ENCODE measurements at regions not wholly inside any gene's neighbourhood (a gene's known extent, or its start where the extent isn't known, plus 50 kb on each side); places are given as distances from the start of the nearest gene placed in this dataset.
"Not testable (repeated sequence)": the region's sequence is repeated elsewhere in the genome, so short reads cannot be mapped to it uniquely, and the experiment has no call there.

- H3K36me3 Mint-ChIP-seq; DNase-seq; H3K9me3 ChIP-seq (ENCODE audit: control insufficient read depth in 2 of 2, low read length in 2 of 2); H3K4me3 Mint-ChIP-seq; H3K4me3 ChIP-seq (ENCODE audit: low read depth, low read length); H3K4me1 Mint-ChIP-seq; H3K27ac Mint-ChIP-seq; H3K27me3 ChIP-seq (ENCODE audit: control insufficient read depth, insufficient read depth, low read length); H3K4me1 ChIP-seq (ENCODE audit: control insufficient read depth, insufficient read depth, low read length, poor library complexity, severe bottlenecking); H3K27ac ChIP-seq (ENCODE audit: insufficient read depth, low read length, poor library complexity, severe bottlenecking); H3K27me3 Mint-ChIP-seq; H3K36me3 ChIP-seq (ENCODE audit: control insufficient read depth, insufficient read depth, low read length); ATAC-seq (ENCODE audit: low read depth in 2 of 2): not testable (repeated sequence)
- peaks cover 4 to 28% (median 13%) of the 10 kb centered on the region in 7 donors for H3K9me3 Mint-ChIP-seq
Observed at GRCh38 chr13:54268013-54268695, 1239.5 kb downstream of the OLFM4 start.

- no peaks in the 10 kb centered on the region for H3K36me3 Mint-ChIP-seq
- peaks cover 0 to 8% of the 10 kb centered on the region in 2 experiments for H3K9me3 ChIP-seq (ENCODE audit: control insufficient read depth in 2 of 2, low read length in 2 of 2)
- H3K27ac ChIP-seq (ENCODE audit: insufficient read depth, low read length, poor library complexity, severe bottlenecking) = no peak overlapping the region
- H3K36me3 ChIP-seq (ENCODE audit: control insufficient read depth, insufficient read depth, low read length) = no peaks in the 10 kb centered on the region
- no peak overlapping the region for H3K27ac Mint-ChIP-seq
- H3K27me3 Mint-ChIP-seq = no peaks in the 10 kb centered on the region
- no peak overlapping the region for H3K4me3 ChIP-seq (ENCODE audit: low read depth, low read length)
- no peaks in the 10 kb centered on the region for H3K27me3 ChIP-seq (ENCODE audit: control insufficient read depth, insufficient read depth, low read length)
- no peak overlapping the region for H3K4me3 Mint-ChIP-seq
- DNase-seq = no peak
- no peak for ATAC-seq (ENCODE audit: low read depth in 2 of 2)
- H3K4me1 ChIP-seq (ENCODE audit: control insufficient read depth, insufficient read depth, low read length, poor library complexity, severe bottlenecking) = no peaks in the 10 kb centered on the region
- no peaks in the 10 kb centered on the region for H3K4me1 Mint-ChIP-seq
- peaks cover 5 to 37% (median 12%) of the 10 kb centered on the region in 7 donors for H3K9me3 Mint-ChIP-seq
Observed at GRCh38 chr13:54287062-54287764, 1258.6 kb downstream of the OLFM4 start.

- peaks cover 4 to 32% (median 17%) of the 10 kb centered on the region in 7 donors for H3K9me3 Mint-ChIP-seq
- H3K4me1 Mint-ChIP-seq = no peaks in the 10 kb centered on the region
- no peaks in the 10 kb centered on the region for H3K27me3 Mint-ChIP-seq
- H3K4me3 Mint-ChIP-seq = no peak overlapping the region
- DNase-seq = no peak
- no peak overlapping the region for H3K4me3 ChIP-seq (ENCODE audit: low read depth, low read length)
- H3K36me3 ChIP-seq (ENCODE audit: control insufficient read depth, insufficient read depth, low read length) = no peaks in the 10 kb centered on the region
- H3K36me3 Mint-ChIP-seq = no peaks in the 10 kb centered on the region
- no peak overlapping the region for H3K27ac ChIP-seq (ENCODE audit: insufficient read depth, low read length, poor library complexity, severe bottlenecking)
- no peaks in the 10 kb centered on the region for H3K4me1 ChIP-seq (ENCODE audit: control insufficient read depth, insufficient read depth, low read length, poor library complexity, severe bottlenecking)
- ATAC-seq (ENCODE audit: low read depth in 2 of 2) = no peak
- no peaks in the 10 kb centered on the region for H3K27me3 ChIP-seq (ENCODE audit: control insufficient read depth, insufficient read depth, low read length)
- peaks cover 5% of the 10 kb centered on the region in 2 experiments for H3K9me3 ChIP-seq (ENCODE audit: control insufficient read depth in 2 of 2, low read length in 2 of 2)
- no peak overlapping the region for H3K27ac Mint-ChIP-seq
Observed at GRCh38 chr13:54301085-54301484, 1272.5 kb downstream of the OLFM4 start.

GRCh38 chr13:54305377-54305776, 1276.8 kb downstream of the OLFM4 start:
- Mint-ChIP-seq H3K9me3 (peaks cover 7 to 30% (median 13%) of the 10 kb centered on the region in 7 donors), H3K36me3 (no peaks in the 10 kb centered on the region), H3K4me3 (no peak overlapping the region), H3K27me3 (no peaks in the 10 kb centered on the region), H3K27ac (peak overlapping the region in 1 of 3 donors; percentile 30), H3K4me1 (no peaks in the 10 kb centered on the region)
- DNase-seq = no peak
- H3K4me1 ChIP-seq (ENCODE audit: control insufficient read depth, insufficient read depth, low read length, poor library complexity, severe bottlenecking) = no peaks in the 10 kb centered on the region
- no peak for ATAC-seq (ENCODE audit: low read depth in 2 of 2)
- H3K27ac ChIP-seq (ENCODE audit: insufficient read depth, low read length, poor library complexity, severe bottlenecking) = no peak overlapping the region
- H3K36me3 ChIP-seq (ENCODE audit: control insufficient read depth, insufficient read depth, low read length) = no peaks in the 10 kb centered on the region
- H3K4me3 ChIP-seq (ENCODE audit: low read depth, low read length) = no peak overlapping the region
- H3K9me3 ChIP-seq (ENCODE audit: control insufficient read depth in 2 of 2, low read length in 2 of 2) = peaks cover 5% of the 10 kb centered on the region in 2 experiments
- no peaks in the 10 kb centered on the region for H3K27me3 ChIP-seq (ENCODE audit: control insufficient read depth, insufficient read depth, low read length)

- Mint-ChIP-seq H3K36me3 (no peaks in the 10 kb centered on the region), H3K9me3 (peaks cover 4 to 14% (median 8%) of the 10 kb centered on the region in 7 donors), H3K4me1 (no peaks in the 10 kb centered on the region), H3K4me3 (no peak overlapping the region), H3K27ac (peak overlapping the region in 1 of 3 donors; percentile 14), H3K27me3 (no peaks in the 10 kb centered on the region)
- Histone ChIP-seq H3K27me3 (ENCODE audit: control insufficient read depth, insufficient read depth, low read length) (no peaks in the 10 kb centered on the region), H3K4me1 (ENCODE audit: control insufficient read depth, insufficient read depth, low read length, poor library complexity, severe bottlenecking) (no peaks in the 10 kb centered on the region), H3K27ac (ENCODE audit: insufficient read depth, low read length, poor library complexity, severe bottlenecking) (no peak overlapping the region), H3K9me3 (ENCODE audit: control insufficient read depth in 2 of 2, low read length in 2 of 2) (peaks cover 0 to 7% of the 10 kb centered on the region in 2 experiments), H3K36me3 (ENCODE audit: control insufficient read depth, insufficient read depth, low read length) (no peaks in the 10 kb centered on the region), H3K4me3 (ENCODE audit: low read depth, low read length) (no peak overlapping the region)
- DNase-seq (no peak), ATAC-seq (ENCODE audit: low read depth in 2 of 2) (no peak)
Observed at GRCh38 chr13:54312885-54313284, 1284.3 kb downstream of the OLFM4 start.

- Histone ChIP-seq H3K4me3 (ENCODE audit: low read depth, low read length) (no peak overlapping the region), H3K27ac (ENCODE audit: insufficient read depth, low read length, poor library complexity, severe bottlenecking) (no peak overlapping the region), H3K9me3 (ENCODE audit: control insufficient read depth in 2 of 2, low read length in 2 of 2) (peaks cover 0 to 15% of the 10 kb centered on the region in 2 experiments), H3K4me1 (ENCODE audit: control insufficient read depth, insufficient read depth, low read length, poor library complexity, severe bottlenecking) (no peaks in the 10 kb centered on the region), H3K27me3 (ENCODE audit: control insufficient read depth, insufficient read depth, low read length) (no peaks in the 10 kb centered on the region), H3K36me3 (ENCODE audit: control insufficient read depth, insufficient read depth, low read length) (no peaks in the 10 kb centered on the region)
- no peaks in the 10 kb centered on the region for H3K27me3 Mint-ChIP-seq
- H3K4me1 Mint-ChIP-seq = no peaks in the 10 kb centered on the region
- H3K27ac Mint-ChIP-seq = no peak overlapping the region
- H3K4me3 Mint-ChIP-seq = no peak overlapping the region
- no peaks in the 10 kb centered on the region for H3K36me3 Mint-ChIP-seq
- ATAC-seq (ENCODE audit: low read depth in 2 of 2) (no peak), DNase-seq (no peak)
- peaks cover 2 to 25% (median 10%) of the 10 kb centered on the region in 7 donors for H3K9me3 Mint-ChIP-seq
Observed at GRCh38 chr13:54317722-54318121, 1289.1 kb downstream of the OLFM4 start.

GRCh38 chr13:54337540-54337939, 1308.9 kb downstream of the OLFM4 start:
- DNase-seq = no peak
- Histone ChIP-seq H3K36me3 (ENCODE audit: control insufficient read depth, insufficient read depth, low read length) (no peaks in the 10 kb centered on the region), H3K27me3 (ENCODE audit: control insufficient read depth, insufficient read depth, low read length) (no peaks in the 10 kb centered on the region), H3K9me3 (ENCODE audit: control insufficient read depth in 2 of 2, low read length in 2 of 2) (no peaks in the 10 kb centered on the region), H3K4me1 (ENCODE audit: control insufficient read depth, insufficient read depth, low read length, poor library complexity, severe bottlenecking) (no peaks in the 10 kb centered on the region), H3K4me3 (ENCODE audit: low read depth, low read length) (no peak overlapping the region), H3K27ac (ENCODE audit: insufficient read depth, low read length, poor library complexity, severe bottlenecking) (no peak overlapping the region)
- no peak overlapping the region for H3K27ac Mint-ChIP-seq
- H3K4me1 Mint-ChIP-seq = no peaks in the 10 kb centered on the region
- no peaks in the 10 kb centered on the region for H3K36me3 Mint-ChIP-seq
- ATAC-seq (ENCODE audit: low read depth in 2 of 2) = no peak
- H3K4me3 Mint-ChIP-seq = no peak overlapping the region
- H3K9me3 Mint-ChIP-seq = peaks cover 0 to 27% (median 5%) of the 10 kb centered on the region in 7 donors
- no peaks in the 10 kb centered on the region for H3K27me3 Mint-ChIP-seq

- Mint-ChIP-seq H3K9me3 (peaks cover 0 to 18% (median 9%) of the 10 kb centered on the region in 7 donors), H3K4me3 (no peak overlapping the region), H3K4me1 (no peaks in the 10 kb centered on the region), H3K36me3 (no peaks in the 10 kb centered on the region), H3K27me3 (no peaks in the 10 kb centered on the region), H3K27ac (no peak overlapping the region)
- ATAC-seq (ENCODE audit: low read depth in 2 of 2) (no peak), DNase-seq (no peak)
- Histone ChIP-seq H3K4me3 (ENCODE audit: low read depth, low read length) (no peak overlapping the region), H3K4me1 (ENCODE audit: control insufficient read depth, insufficient read depth, low read length, poor library complexity, severe bottlenecking) (no peaks in the 10 kb centered on the region), H3K9me3 (ENCODE audit: control insufficient read depth in 2 of 2, low read length in 2 of 2) (peaks cover 3 to 9% of the 10 kb centered on the region in 2 experiments), H3K27me3 (ENCODE audit: control insufficient read depth, insufficient read depth, low read length) (no peaks in the 10 kb centered on the region), H3K36me3 (ENCODE audit: control insufficient read depth, insufficient read depth, low read length) (no peaks in the 10 kb centered on the region), H3K27ac (ENCODE audit: insufficient read depth, low read length, poor library complexity, severe bottlenecking) (no peak overlapping the region)
Observed at GRCh38 chr13:54347531-54347930, 1318.9 kb downstream of the OLFM4 start.
